ENCODE measurements at regions not wholly inside any gene's neighbourhood (a gene's known extent, or its start where the extent isn't known, plus 50 kb on each side); places are given as distances from the start of the nearest gene placed in this dataset.

GRCh38 chr12:115149685-115150378 lies 465.9 kb upstream of the TBX3 start:
- TF ChIP-seq CTCF (IDR thresholded peaks at IDR 0.05) (no peak), POLR2A (IDR thresholded peaks at IDR 0.05) (no peak)

Measured in upper lobe of left lung (tissue), 4 donors.